SKM-1 (cell line): ENCODE measurements at regions not wholly inside any gene's neighbourhood (a gene's known extent, or its start where the extent isn't known, plus 50 kb on each side); places are given as distances from the start of the nearest gene placed in this dataset.
"Not testable (repeated sequence)": the region's sequence is repeated elsewhere in the genome, so short reads cannot be mapped to it uniquely, and the experiment has no call there.

Source experiments
- DNase-seq: peaks from one replicate; lab custom pipeline; 2025; ENCODE audit not compliant: unreplicated experiment; lab: John Stamatoyannopoulos, UW

DNA sequence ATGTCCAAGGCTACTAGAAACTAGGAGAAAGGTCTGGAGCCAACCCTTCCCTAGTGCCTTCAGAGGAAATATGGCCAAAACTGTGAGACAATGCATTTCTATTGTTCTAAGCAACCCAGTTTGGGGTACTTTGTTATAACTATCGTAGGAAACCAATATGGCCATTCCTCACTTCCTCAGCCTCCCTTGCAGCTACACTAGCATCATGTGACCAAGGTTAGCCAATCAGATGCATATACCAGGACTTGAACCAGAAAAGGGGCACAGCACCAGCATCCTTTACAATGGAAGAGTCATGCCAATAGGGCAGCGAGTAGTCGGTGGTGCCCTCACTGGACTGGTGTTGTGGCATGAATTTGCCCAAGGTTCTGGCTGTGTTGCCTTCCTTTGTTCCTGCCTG, 464.0 kb downstream of the TMEM114 start:
- DNase-seq: no peak

DNA sequence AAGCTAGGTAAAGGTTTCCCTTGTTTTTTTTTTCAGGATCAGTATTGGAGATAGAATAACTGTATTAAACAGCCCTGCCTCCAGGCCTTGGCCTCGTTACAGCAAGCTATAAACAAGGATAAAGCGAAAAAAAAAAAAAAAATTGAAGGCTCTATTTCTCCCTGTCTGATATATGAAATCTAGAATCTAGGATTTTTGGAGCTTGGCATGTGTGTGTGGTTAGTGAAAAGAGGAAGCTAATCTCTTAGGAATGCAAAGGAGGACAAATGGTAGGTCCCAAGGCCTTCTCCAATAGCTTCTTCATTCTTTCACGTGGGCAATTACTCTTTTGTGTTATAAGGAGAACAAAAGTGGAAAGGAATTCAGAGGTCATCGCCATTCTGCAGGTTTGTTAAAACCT, 470.3 kb downstream of the TMEM114 start:
- no peak for DNase-seq

DNA sequence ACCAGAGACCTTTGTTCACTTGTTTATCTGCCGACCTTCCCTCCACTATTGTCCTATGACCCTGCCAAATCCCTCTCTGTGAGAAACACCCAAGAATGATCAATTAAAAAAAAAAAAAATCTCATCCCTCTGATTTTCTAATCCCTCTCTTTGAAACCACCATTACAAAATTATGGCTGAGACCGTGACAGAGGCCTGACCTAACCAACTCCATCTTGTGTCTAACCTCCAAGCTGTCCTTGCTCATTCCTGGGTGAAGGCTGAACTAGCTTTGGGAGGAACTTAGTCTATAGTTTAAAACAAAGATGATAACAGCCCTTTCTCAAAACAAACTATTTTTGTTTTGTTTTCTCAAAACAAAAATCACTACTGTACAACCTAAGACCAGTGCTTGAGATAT, 474.5 kb downstream of the TMEM114 start:
- DNase-seq: no peak

DNA sequence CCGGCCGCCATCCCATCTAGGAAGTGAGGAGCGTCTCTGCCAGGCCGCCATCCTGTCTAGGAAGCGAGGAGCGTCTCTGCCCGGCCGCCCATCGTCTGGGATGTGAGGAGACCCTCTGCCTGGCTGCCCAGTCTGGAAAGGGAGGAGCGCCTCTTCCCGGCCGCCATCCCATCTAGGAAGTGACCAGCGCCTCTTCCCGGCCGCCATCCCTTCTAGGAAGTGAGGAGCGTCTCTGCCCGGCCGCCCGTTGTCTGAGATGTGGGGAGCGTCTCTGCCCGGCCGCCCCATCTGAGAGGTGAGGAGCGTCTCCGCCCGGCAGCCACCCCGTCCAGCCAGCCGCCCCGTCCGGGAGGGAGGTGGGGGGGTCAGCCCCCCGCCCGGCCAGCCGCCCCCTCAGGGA, 475.4 kb downstream of the TMEM114 start:
- not testable (repeated sequence) for DNase-seq

DNA sequence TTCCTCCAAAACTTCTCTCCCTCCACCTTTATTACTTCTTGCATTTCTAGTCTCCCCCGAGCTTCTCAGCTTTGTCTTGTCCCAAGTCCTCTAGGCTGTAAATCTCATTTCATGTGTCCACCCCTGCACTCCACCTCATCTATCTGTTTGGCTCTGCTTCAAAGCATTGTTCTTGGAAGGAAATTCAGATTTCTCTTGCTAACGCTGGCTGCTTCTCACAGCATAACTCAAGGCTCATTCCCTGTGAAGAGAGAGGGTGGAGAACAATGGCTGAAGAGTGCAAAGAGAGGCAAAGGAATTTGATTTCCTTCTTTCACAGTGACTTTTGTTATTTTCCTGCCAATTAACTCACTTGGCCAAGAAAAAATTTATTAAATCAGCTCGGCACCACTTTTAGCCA, 476.5 kb downstream of the TMEM114 start:
- DNase-seq: no peak

DNA sequence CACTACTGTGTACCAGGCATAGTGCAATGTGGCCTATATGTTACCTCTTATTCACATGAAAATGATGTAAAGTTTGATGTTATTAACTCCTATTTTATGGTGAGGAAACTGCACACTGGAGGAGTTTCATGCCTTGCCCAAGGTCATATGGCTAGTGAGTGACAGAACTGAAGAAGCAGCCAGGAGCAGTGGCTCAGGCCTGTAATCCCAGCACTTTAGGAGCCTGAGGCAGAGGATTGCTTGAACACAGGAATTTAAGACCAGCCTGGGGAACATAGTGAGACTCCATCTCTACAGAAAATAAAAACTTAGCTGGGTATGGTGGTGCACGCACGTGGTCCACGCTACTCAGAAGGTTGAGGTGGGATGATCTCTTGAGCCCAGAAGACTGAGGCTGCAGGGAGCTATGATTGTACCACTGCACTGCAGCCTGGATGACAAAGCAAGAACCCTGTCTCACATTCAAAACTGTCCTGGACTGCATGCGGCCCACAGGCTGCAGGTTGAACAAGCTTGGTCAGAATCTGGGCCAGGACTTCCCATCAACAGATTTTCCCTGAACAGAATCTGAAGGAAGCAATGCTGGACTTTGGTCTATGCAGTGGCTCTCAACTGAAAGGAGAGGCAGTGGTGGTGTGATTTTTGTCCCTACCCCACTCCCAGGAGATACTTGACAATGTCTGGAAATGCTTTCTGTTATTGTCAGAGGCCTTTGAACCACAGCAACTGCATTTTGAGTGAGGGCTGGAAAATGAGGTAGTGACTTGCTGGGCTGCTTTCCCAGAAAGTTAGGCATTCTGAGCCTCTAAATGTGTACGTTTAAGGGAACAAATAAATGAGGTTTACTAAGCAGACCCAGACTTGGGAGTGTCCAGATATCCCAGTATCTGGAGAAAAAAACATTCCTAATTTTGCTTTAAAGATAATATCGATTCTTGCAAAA, 479.5 kb downstream of the TMEM114 start:
- no peak for DNase-seq

DNA sequence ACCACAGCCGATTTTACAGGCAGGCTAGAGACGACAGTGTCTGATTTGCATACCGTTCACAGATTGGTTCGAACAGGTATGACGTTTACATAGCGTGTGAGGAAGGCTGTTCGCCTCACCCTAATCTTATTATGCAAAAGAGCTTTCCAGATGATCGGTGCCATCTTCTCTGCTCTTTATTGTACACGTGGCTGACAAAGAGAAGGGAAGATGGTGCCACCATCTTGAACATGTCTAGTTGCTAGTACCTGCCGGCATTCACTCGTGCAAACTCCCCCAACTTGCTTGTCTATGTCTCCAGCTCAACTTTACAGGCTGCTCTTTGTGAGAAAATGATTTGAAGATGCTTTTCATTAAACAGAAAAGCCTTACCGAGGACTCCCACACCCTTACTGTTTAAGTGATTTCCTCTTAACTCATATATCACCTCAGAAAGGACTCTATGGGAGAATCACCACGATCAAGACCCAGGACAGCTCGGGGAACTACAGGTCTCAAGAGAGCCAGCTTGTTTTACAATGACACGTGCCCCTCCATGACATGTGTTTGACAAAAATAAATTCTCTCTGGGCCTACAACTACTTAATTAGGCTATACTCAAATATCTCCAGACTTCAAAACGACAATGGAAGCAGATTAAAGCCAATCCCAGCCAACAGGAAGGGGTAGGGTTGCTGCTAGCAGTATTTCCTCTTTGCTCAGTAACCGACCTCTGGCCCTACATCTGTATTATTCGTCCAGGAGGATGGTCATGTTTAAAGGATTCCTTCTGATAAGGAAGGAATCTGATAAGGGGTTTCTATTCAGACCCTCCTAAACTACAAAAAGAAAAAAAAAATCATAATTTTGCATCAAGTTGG, 480.6 kb downstream of the TMEM114 start:
- no peak for DNase-seq

DNA sequence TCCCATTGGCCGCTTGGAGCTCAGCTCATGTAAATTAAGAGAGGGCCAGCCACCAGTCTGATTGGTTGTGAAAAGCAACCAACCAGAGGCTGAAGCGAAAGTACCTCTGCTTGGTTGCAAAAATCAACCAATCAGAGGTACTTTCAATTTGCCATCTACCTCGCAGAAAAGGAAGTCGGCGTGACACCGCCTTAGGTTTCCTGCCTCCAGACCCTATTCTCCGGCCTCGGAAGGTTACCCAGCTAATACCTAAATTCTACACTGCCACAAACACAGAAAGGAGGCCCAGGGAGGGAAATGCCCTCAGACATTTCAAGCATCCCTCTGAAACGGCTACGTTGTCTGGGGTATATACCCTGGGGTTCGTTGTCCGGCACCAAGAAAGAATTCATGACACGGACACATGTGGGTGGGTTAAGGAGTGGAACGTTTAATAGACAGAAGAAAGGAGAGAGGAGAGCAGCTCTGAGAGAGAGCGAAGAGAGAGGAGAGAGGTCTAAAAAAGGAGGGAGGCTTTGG, 481.3 kb downstream of the TMEM114 start:
- no peak for DNase-seq

DNA sequence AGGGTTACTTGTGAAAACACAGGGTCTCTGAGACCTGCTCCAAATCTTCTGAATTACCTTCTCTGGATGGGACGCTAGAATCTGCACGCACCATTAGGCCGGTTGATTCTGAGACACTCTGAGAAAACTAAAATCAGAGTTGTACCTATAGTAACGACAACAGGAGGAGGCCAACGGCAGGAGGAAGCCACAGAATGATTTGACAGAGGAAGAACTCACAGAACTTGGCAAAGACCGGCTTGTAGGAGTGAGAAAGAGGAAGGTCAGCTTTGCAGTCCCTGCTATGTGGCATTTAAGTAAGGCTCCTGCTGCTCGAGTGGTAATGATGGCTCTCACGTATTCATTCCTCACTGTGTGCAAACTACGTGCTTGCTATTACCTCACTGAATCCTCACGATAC, 483.0 kb downstream of the TMEM114 start:
- no peak for DNase-seq

DNA sequence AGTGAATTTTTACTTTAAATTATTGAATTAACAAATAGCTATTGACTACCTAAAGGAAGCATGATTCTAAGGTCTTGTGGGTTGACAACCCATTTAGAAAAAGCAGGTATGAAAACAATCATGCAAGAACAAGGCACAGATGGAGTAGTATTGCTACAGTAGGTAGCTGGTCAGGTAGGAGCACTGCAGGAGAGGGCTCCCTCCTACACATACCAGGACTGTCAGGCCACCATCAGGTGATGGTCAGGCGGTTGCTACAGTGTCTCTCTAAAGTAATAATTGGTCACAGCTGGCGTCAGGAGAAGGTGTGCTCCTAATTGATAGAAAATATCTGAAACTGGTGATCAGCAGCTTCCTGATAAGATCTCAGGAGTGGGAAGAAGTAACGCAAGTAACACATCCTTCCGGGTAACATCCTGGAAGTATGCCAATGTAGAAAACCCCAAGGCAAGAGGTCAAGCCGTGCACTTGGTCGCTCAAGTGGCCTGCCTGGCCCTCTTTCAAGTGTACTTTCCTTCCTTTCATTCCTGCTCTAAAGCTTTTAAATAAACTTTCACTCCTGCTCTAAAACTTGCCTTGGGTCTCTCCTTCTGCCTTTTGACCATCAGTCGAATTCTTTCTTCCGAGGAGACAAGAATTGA, 486.5 kb downstream of the TMEM114 start:
- no peak for DNase-seq

DNA sequence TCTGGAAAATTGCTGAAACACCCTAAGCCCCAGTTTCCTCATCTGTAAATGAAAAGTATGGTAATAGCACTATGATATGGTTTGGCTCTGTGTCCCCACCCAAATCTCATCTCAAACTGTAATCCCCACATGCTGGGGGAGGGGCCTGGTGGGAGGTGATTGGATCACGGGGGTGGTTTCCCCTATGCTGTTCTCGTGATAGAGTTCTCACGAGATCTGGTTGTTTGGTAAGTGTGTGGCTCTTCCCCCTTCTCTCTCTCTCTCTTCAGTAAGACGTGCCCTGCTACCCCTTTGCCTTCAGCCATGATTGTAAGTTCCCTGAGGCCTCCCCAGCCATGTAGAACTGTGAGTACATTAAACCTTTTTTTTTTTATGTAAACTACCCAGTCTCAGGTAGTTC, 490.7 kb downstream of the TMEM114 start:
- no peak for DNase-seq

DNA sequence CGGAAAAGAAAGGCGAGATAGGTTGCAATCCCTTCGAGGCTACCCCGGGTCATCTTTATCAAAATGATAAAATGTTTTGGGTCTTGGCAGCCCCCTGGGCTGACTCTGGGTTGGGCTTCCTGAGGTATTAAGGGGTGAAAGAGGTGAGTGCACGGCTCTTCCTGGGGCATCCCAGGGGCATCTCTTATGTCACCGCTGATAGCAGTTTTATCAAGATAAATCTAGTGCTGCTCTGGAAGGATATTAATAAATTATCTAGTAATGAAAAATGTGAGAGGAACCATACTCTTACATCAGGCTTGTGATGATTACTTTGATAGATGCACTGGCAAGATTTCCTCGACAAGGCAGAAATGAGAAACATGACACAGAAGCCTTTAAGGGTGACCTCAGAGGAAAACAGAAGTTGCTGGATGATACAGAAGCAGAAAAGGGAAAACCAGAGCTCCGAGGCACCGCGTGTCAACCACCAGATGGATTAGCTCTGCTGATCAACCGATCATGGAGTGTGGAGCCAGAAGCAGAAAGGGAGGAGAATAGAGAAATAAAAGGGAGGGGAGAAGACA, 491.3 kb downstream of the TMEM114 start:
- no peak for DNase-seq

DNA sequence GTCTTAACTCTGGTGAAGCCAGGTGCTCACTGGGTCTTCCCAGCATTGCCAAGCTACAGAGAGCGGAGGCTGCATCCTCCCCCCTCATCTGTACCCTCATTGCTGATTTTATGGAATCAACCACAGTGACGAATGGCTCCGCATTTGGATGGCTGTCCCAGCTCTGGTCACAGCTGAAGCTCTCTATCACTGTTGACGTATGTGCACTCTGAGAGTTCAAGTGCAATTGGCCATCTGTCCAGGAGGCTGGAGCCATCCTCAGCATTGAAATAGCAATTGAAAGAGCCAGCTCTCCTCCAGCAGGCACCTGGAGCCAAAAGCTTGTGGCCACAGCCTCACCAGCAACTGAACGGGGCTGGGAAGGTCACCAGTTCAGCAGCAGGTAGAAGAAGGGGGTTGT, 494.1 kb downstream of the TMEM114 start:
- no peak for DNase-seq

DNA sequence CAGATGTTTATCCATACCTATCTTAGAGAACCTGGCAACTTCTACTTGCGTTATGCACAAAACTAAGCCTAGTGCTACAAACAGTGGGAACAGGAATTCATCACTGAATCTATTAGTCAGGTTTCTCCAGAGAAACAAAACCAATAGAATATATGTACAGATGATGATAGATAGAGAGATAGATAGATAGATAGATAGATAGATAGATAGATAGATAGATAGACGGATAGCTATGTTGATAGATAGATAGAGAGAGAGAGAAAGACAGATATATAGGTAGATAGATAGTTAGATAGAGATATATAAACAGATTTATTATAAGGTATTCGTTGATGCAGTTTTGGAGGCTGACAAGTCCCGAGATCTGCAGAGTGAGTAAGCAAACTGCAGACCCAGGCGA, 495.6 kb downstream of the TMEM114 start:
- no peak for DNase-seq

DNA sequence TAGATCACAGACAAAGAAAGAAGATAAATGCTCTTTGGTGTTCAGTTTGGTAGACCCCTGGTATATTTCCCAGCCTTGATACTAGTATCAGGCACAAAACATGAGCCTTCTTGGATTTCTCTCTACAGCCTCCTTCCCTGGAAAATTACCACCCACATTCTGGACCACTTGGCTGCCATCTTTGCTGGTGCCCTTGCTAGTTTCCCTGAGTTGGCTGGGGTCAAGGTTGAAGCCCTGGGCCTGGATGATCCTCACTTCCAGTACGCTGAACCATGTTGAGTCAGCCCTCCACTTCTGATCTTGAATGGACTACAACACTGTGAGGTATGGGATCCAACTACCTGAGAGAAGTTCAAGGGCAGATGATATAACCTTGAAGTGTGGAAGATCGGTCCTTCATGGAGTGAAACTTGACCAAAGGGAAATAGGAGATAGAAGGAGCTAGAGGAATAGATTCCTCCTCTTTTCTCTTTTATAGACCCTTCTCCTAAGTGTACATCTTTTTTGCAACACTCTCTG, 501.4 kb downstream of the TMEM114 start:
- DNase-seq: no peak

DNA sequence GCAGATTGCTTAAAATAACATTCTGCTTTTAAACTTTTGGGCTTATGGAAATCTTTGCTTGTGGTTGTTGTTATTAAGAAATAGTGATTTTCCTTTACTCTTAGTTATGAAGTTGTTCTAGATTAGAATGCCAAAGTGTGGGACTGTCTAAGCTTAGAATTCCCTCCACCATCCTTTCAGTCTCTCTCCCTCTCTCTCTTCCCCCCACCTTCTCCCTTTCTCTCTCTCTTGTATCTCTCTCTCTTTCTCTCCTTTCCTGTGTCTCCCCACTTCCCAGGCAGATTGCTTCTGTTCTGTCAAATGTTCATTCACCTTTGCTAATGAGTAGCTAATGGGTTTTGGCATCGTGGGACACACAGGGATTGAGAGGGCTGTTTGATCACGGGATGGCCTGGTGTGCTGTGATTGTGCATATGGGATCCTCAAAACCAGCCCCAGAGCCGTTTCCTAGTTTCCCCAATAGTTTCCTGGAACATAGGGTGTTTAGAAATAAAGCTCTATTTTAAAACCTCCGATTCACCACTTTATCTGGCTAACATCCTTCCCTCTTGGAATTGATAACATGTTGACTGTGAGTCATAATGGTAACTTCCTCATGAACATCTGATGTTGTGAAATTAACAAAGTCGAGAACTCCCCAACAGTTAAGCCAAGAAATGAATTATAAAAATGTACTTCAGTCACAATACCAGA, 502.6 kb downstream of the TMEM114 start:
- no peak for DNase-seq

DNA sequence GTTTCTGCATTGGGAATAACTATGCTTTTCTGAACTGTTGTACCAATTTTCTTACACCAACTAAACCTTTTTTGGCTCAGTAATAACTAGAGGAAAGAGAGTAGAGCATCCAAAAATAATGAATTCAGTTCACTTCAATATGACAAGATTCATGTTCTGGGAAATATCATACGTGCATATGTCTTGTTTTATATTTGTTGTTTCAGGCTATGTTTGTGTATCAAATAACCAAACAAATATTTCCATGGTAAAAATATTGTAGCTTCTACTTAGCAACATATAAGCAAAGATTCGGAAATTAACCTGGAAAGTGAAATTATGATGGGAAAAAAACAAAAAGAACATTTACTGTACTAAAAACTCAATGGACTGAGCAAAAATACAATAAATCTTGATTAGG, 503.2 kb downstream of the TMEM114 start:
- no peak for DNase-seq

DNA sequence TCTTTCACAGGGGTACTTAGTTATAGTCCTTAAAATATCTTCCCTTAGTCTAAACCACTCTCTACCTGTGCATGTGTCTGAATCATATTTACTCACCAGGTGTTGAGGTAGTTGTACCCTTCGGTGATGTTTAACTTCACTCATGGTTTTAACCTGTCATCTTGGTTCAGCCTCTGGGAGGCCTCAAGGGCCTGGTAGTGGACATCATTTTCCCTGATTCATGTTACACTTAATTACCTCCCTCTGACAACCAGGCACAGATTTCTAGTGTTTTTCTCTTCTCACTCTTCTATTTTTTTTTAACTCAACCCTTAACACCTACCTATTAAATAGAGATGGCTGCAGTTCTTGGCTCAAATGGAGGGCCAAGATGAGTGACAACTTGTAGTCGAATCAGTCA, 505.4 kb downstream of the TMEM114 start:
- DNase-seq: no peak

DNA sequence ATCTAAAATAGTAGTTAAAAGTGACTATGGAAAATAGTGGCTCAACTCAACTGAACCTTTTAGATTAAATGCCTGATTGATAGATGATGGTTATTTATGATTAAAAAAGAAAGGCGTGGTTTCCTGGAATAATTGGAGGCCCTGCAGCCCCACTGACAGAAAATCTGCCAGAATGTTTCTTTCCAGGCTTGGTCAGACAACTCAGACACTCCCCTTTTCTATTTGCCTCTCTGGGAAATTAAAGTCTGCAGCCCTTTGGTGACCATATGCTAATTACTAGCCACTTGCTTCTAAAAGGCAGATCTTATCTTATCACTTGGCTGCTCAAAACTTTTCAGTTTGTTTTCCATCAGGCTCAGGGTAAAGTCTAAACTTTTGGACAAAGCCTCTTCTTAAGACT, 506.0 kb downstream of the TMEM114 start:
- DNase-seq: no peak

DNA sequence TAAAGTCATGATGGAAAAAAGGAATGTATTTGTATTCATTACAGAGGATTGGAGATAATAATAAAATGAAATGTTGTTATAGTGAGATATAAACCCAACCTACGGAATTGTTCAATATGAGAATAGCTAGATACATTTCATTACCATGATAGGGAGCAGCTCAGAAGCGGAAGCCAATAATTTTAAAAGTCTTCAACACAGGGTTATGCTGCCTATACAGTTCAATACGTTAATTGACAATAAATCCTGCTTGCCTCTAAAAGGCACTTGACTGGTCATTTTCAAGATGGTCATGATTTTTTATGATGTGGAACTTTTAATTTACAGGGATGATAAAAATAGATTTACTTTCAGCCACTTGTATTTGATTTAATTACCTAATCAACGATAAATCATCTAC, 506.8 kb downstream of the TMEM114 start:
- DNase-seq: no peak
